GM23338 (cell line): ENCODE measurements at regions not wholly inside any gene's neighbourhood (a gene's known extent, or its start where the extent isn't known, plus 50 kb on each side); places are given as distances from the start of the nearest gene placed in this dataset.

ENCODE experiments used
- ATAC-seq: fragments of 200-7000 bp; cut with Tn5 transposase; 3 replicates; pipeline ENCODE4 v1.9.1; 2020
- DNase-seq: peaks from one replicate; pipeline ENCODE4 v3.0.0-alpha.2; 2015; ENCODE audit warnings: low spot score
- H2AFZ ChIP-seq: fragments of 200-600 bp; sonication (generic); 2 replicates; pipeline ENCODE4 v1.8.0; 2016; ENCODE audit warnings: antibody characterized with exemption, mild to moderate bottlenecking, moderate library complexity
- H3F3A ChIP-seq: fragments of 200-600 bp; sonication (generic); replicated peaks from 2 replicates; pipeline ENCODE4 v1.8.0; 2017; ENCODE audit warnings: antibody characterized with exemption, mixed run types, low read depth
- H3K27ac ChIP-seq: fragments of 200-600 bp; sonication (generic); 2 replicates; pipeline ENCODE4 v1.6.1; 2016; ENCODE audit warnings: low read depth
- H3K27me3 ChIP-seq: fragments of 200-600 bp; sonication (generic); 2 replicates; pipeline ENCODE4 v1.8.0; 2016; ENCODE audit warnings: mild to moderate bottlenecking, mixed run types, moderate library complexity; ENCODE audit not compliant: insufficient read depth
- H3K36me3 ChIP-seq: fragments of 200-600 bp; sonication (generic); 2 replicates; pipeline ENCODE4 v1.8.0; 2016; ENCODE audit warnings: mild to moderate bottlenecking; ENCODE audit not compliant: insufficient read depth
- H3K4me1 ChIP-seq: fragments of 200-600 bp; sonication (generic); 2 replicates; pipeline ENCODE4 v1.8.0; 2016; ENCODE audit warnings: mild to moderate bottlenecking, moderate library complexity; ENCODE audit not compliant: insufficient read depth
- H3K4me2 ChIP-seq: fragments of 200-600 bp; sonication (generic); 2 replicates; pipeline ENCODE4 v1.7.1; 2017; ENCODE audit warnings: mixed run types
- H3K4me3 ChIP-seq: fragments of 200-600 bp; sonication (generic); 2 replicates; pipeline ENCODE4 v1.6.1; 2016; ENCODE audit warnings: mixed run types
- H3K79me2 ChIP-seq: fragments of 200-600 bp; sonication (generic); replicated peaks from 2 replicates; pipeline ENCODE4 v1.8.0; 2017; ENCODE audit warnings: mild to moderate bottlenecking; ENCODE audit not compliant: insufficient read depth
- H3K9me2 ChIP-seq: fragments of 200-600 bp; sonication (generic); 2 replicates; pipeline ENCODE4 v1.8.0; 2017; ENCODE audit not compliant: insufficient read depth
- H4K20me1 ChIP-seq: fragments of 200-600 bp; sonication (generic); replicated peaks from 2 replicates; pipeline ENCODE4 v1.8.0; 2017; ENCODE audit warnings: mild to moderate bottlenecking; ENCODE audit not compliant: insufficient read depth
- H3K27ac Mint-ChIP-seq: 2 replicates; pipeline ENCODE4 v1.8.0; 2020; ENCODE audit warnings: inconsistent platforms, mild to moderate bottlenecking, moderate library complexity, mixed read lengths
- H3K27me3 Mint-ChIP-seq: 3 replicates; pipeline ENCODE4 v1.8.0; 2022; ENCODE audit warnings: low read depth, mild to moderate bottlenecking, moderate library complexity, mixed read lengths, inconsistent platforms; ENCODE audit not compliant: insufficient read depth, poor library complexity
- H3K36me3 Mint-ChIP-seq: 3 replicates; pipeline ENCODE4 v1.8.0; 2021; ENCODE audit warnings: low read depth, mild to moderate bottlenecking, inconsistent platforms, moderate library complexity, mixed read lengths
- H3K4me1 Mint-ChIP-seq: 3 replicates; pipeline ENCODE4 v1.8.0; 2020; ENCODE audit warnings: mild to moderate bottlenecking, inconsistent platforms, mixed read lengths
- H3K4me3 Mint-ChIP-seq: 3 replicates; pipeline ENCODE4 v1.8.0; 2021; ENCODE audit warnings: moderate library complexity, mild to moderate bottlenecking, inconsistent platforms, mixed read lengths
- H3K9me3 Mint-ChIP-seq: 3 replicates; pipeline ENCODE4 v1.8.0; 2020; ENCODE audit warnings: moderate library complexity, mild to moderate bottlenecking, inconsistent platforms, mixed read lengths
- CREB1 ChIP-seq: fragments of 250-450 bp; sonication (Bioruptor Pico); IDR thresholded peaks from 2 replicates; pipeline ENCODE4 v1.5.0; 2020; ENCODE audit warnings: low read depth, mild to moderate bottlenecking, moderate library complexity
- CTCF ChIP-seq, 2 experiments: fragments of 200-600 bp in 1 of 2; sonication (generic) in 1 of 2; conservative IDR thresholded peaks; 2 replicates each; pipeline versions ENCODE4 v1.5.1 to v1.6.1; 2016 to 2017; ENCODE audit warnings: antibody characterized with exemption in 2 of 2, low read depth in 2 of 2, mild to moderate bottlenecking in 2 of 2, moderate library complexity in 1 of 2
- ETS1 ChIP-seq: IDR thresholded peaks from 2 replicates; pipeline ENCODE4 v1.6.1; 2016; ENCODE audit warnings: antibody characterized with exemption
- EZH2 ChIP-seq: fragments of 200-600 bp; sonication (generic); IDR thresholded peaks from one replicate; pipeline ENCODE4 v1.8.0; 2017; ENCODE audit warnings: antibody characterized with exemption, mild to moderate bottlenecking, low read depth; ENCODE audit not compliant: unreplicated experiment
- EZH2phosphoT487 ChIP-seq: fragments of 200-600 bp; sonication (generic); IDR thresholded peaks from one replicate; pipeline ENCODE4 v1.8.1; 2018; ENCODE audit warnings: antibody characterized with exemption; ENCODE audit not compliant: unreplicated experiment
- JUNB ChIP-seq: IDR thresholded peaks from one replicate; pipeline ENCODE4 v1.6.1; 2016; ENCODE audit warnings: antibody characterized with exemption; ENCODE audit not compliant: unreplicated experiment
- NANOG ChIP-seq: IDR thresholded peaks from 2 replicates; pipeline ENCODE4 v1.6.1; 2016; ENCODE audit warnings: antibody characterized with exemption, borderline replicate concordance
- POLR2AphosphoS5 ChIP-seq: IDR thresholded peaks from 2 replicates; pipeline ENCODE4 v1.6.1; 2016; ENCODE audit warnings: antibody characterized with exemption, low read depth
- REST ChIP-seq: IDR thresholded peaks from one replicate; pipeline ENCODE4 v1.6.1; 2018; ENCODE audit warnings: antibody characterized with exemption; ENCODE audit not compliant: unreplicated experiment
- STAT1 ChIP-seq: IDR thresholded peaks from one replicate; pipeline ENCODE4 v1.6.1; 2016; ENCODE audit warnings: antibody characterized with exemption; ENCODE audit not compliant: unreplicated experiment
- ZNF114 ChIP-seq: fragments of 250-450 bp; sonication (Bioruptor Pico); IDR thresholded peaks from 2 replicates; pipeline ENCODE4 v1.5.0; 2020; ENCODE audit warnings: mild to moderate bottlenecking, moderate library complexity
- ZNF331 ChIP-seq: fragments of 250-450 bp; sonication (Bioruptor Pico); IDR thresholded peaks from 2 replicates; pipeline ENCODE4 v1.5.0; 2020; ENCODE audit warnings: low read depth, mild to moderate bottlenecking, moderate library complexity
- ZNF462 ChIP-seq: fragments of 250-450 bp; sonication (Bioruptor Pico); IDR thresholded peaks from 2 replicates; pipeline ENCODE4 v1.5.0; 2020; ENCODE audit warnings: mild to moderate bottlenecking, moderate library complexity

- ATAC-seq (no peak), DNase-seq (no peak)
- H2AFZ ChIP-seq = no peak overlapping the region
- H3K9me3 Mint-ChIP-seq = peaks cover 14% of the 10 kb centered on the region
- no peaks in the 10 kb centered on the region for H3F3A ChIP-seq
- H3K36me3 Mint-ChIP-seq = peaks cover 8% of the 10 kb centered on the region
- peaks cover 6% of the 10 kb centered on the region; the same call in 2 of the 3 replicates for H3K4me1 Mint-ChIP-seq
- H3K4me3 Mint-ChIP-seq = no peak overlapping the region
- H3K36me3 ChIP-seq = no peaks in the 10 kb centered on the region
- no peak overlapping the region for H3K4me2 ChIP-seq
- no peaks in the 10 kb centered on the region for H3K4me1 ChIP-seq
- H3K27ac ChIP-seq = no peak overlapping the region
- H3K4me3 ChIP-seq = no peak overlapping the region
- H3K27ac Mint-ChIP-seq = no peak overlapping the region
- H3K27me3 ChIP-seq = no peaks in the 10 kb centered on the region
- no peaks in the 10 kb centered on the region for H3K9me2 ChIP-seq
- no peak for TF ChIP-seq CTCF (conservative IDR thresholded peaks at IDR 0.05; ENCODE audit: low read depth in 2 of 2)
- TF ChIP-seq CREB1 (CRISPR knock-in tag) = no peak
- TF ChIP-seq NANOG = no peak
- TF ChIP-seq ZNF114 (CRISPR knock-in tag) = no peak
- no peak for TF ChIP-seq ETS1
- TF ChIP-seq JUNB = no peak
- no peak for TF ChIP-seq ZNF462 (CRISPR knock-in tag)
- TF ChIP-seq STAT1 = no peak
- no peak for TF ChIP-seq POLR2AphosphoS5
- no peak for TF ChIP-seq REST
- TF ChIP-seq EZH2phosphoT487 = no peak
- TF ChIP-seq EZH2 = no peak
- TF ChIP-seq ZNF331 (CRISPR knock-in tag) = no peak
- no peaks in the 10 kb centered on the region for H3K79me2 ChIP-seq
- H4K20me1 ChIP-seq = no peaks in the 10 kb centered on the region
- peaks cover 6% of the 10 kb centered on the region for H3K27me3 Mint-ChIP-seq
Observed at GRCh38 chr10:131660427-131660826, 240.4 kb upstream of the PPP2R2D start.
